Fibroblast of skin of right biceps (primary cell): ENCODE measurements at regions not wholly inside any gene's neighbourhood (a gene's known extent, or its start where the extent isn't known, plus 50 kb on each side); places are given as distances from the start of the nearest gene placed in this dataset.
"Not testable (repeated sequence)": the region's sequence is repeated elsewhere in the genome, so short reads cannot be mapped to it uniquely, and the experiment has no call there.

Experiments
- DNase-seq: peaks from one replicate; pipeline ENCODE4 v3.0.0-alpha.2; 2013

GRCh38 chr13:80171096-80171495 lies 169.8 kb downstream of the SPRY2 start:
- DNase-seq = no peak

- peak; percentile 66 for DNase-seq
These were observed 172.7 kb downstream of the SPRY2 start for GRCh38 chr13:80168089-80168850.

GRCh38 chr13:80166352-80166751 lies 174.6 kb downstream of the SPRY2 start:
- DNase-seq = no peak

- DNase-seq = peak; percentile 15
These were observed 176.5 kb downstream of the SPRY2 start for GRCh38 chr13:80164462-80164861.

- peak; percentile 23 for DNase-seq
These were observed 179.0 kb downstream of the SPRY2 start for GRCh38 chr13:80161896-80162295.

GRCh38 chr13:80161219-80161618 lies 179.7 kb downstream of the SPRY2 start:
- no peak for DNase-seq

GRCh38 chr13:80160110-80160509 lies 180.8 kb downstream of the SPRY2 start:
- DNase-seq = no peak

- peak; percentile 56 for DNase-seq
These were observed 183.5 kb downstream of the SPRY2 start for GRCh38 chr13:80157261-80157932.

GRCh38 chr13:80152142-80152541 lies 188.8 kb downstream of the SPRY2 start:
- DNase-seq = not testable (repeated sequence)

GRCh38 chr13:80151016-80151415 lies 189.9 kb downstream of the SPRY2 start:
- DNase-seq = peak; percentile 11

GRCh38 chr13:80149736-80150135 lies 191.2 kb downstream of the SPRY2 start:
- no peak for DNase-seq

GRCh38 chr13:80145171-80145690 lies 195.7 kb downstream of the SPRY2 start:
- DNase-seq = no peak

- no peak for DNase-seq
These were observed 196.4 kb downstream of the SPRY2 start for GRCh38 chr13:80144493-80144892.

GRCh38 chr13:80141123-80141849 lies 199.6 kb downstream of the SPRY2 start:
- DNase-seq = peak; percentile 93

GRCh38 chr13:80140685-80141084 lies 200.2 kb downstream of the SPRY2 start:
- no peak for DNase-seq

GRCh38 chr13:80139196-80139595 lies 201.7 kb downstream of the SPRY2 start:
- no peak for DNase-seq

GRCh38 chr13:80137994-80138393 lies 202.9 kb downstream of the SPRY2 start:
- no peak for DNase-seq

GRCh38 chr13:80134346-80134745 lies 206.6 kb downstream of the SPRY2 start:
- no peak for DNase-seq

GRCh38 chr13:80133631-80134261 lies 207.2 kb downstream of the SPRY2 start:
- DNase-seq = no peak

- peak; percentile 31 for DNase-seq
These were observed 208.0 kb downstream of the SPRY2 start for GRCh38 chr13:80132741-80133601.

GRCh38 chr13:80131204-80131603 lies 209.7 kb downstream of the SPRY2 start:
- no peak for DNase-seq
